Trophoblast cell (in vitro differentiated cells and primary cell): ENCODE measurements at regions not wholly inside any gene's neighbourhood (a gene's known extent, or its start where the extent isn't known, plus 50 kb on each side); places are given as distances from the start of the nearest gene placed in this dataset.

Experiments
- DNase-seq, 2 donors: peaks; one replicate each; pipeline ENCODE4 v3.0.0-alpha.2; 2016
- H2AFZ ChIP-seq: 2 replicates; pipeline ENCODE4 v1.6.1; 2013; ENCODE audit warnings: low read length, moderate library complexity, mild to moderate bottlenecking; ENCODE audit not compliant: insufficient read depth, poor library complexity
- H2AK5ac ChIP-seq: 2 replicates; pipeline ENCODE4 v1.6.1; 2013; ENCODE audit warnings: mild to moderate bottlenecking, low read length
- H2BK120ac ChIP-seq: 2 replicates; pipeline ENCODE4 v1.6.1; 2013; ENCODE audit warnings: low read length, mild to moderate bottlenecking, moderate library complexity; ENCODE audit not compliant: insufficient read depth, poor library complexity
- H2BK12ac ChIP-seq: 2 replicates; pipeline ENCODE4 v1.6.1; 2013; ENCODE audit warnings: mild to moderate bottlenecking, low read length, moderate library complexity
- H2BK5ac ChIP-seq: 2 replicates; pipeline ENCODE4 v1.6.1; 2013; ENCODE audit warnings: low read length, low read depth, moderate library complexity, mild to moderate bottlenecking; ENCODE audit not compliant: poor library complexity
- H3K14ac ChIP-seq: 2 replicates; pipeline ENCODE4 v1.6.1; 2013; ENCODE audit warnings: mild to moderate bottlenecking, low read length
- H3K18ac ChIP-seq: 2 replicates; pipeline ENCODE4 v1.6.1; 2013; ENCODE audit warnings: mild to moderate bottlenecking, low read length
- H3K23ac ChIP-seq: 2 replicates; pipeline ENCODE4 v1.6.1; 2013; ENCODE audit warnings: low read length
- H3K27ac ChIP-seq: 2 replicates; pipeline ENCODE4 v1.5.1; 2013; ENCODE audit warnings: low read depth, mild to moderate bottlenecking, inconsistent platforms, low read length, moderate library complexity
- H3K27me3 ChIP-seq: 2 replicates; pipeline ENCODE4 v1.6.1; 2013; ENCODE audit warnings: inconsistent platforms, mild to moderate bottlenecking, low read length, moderate library complexity; ENCODE audit not compliant: insufficient read depth
- H3K36me3 ChIP-seq, 2 experiments: 1 replicate in 1 of 2; 2 replicates in 1 of 2; pipeline ENCODE4 v1.6.1; 2013; ENCODE audit warnings: low read length in 2 of 2, mild to moderate bottlenecking in 2 of 2, moderate library complexity in 1 of 2; ENCODE audit not compliant: insufficient read depth in 2 of 2, control insufficient read depth in 1 of 2
- H3K4ac ChIP-seq: 2 replicates; pipeline ENCODE4 v1.6.1; 2013; ENCODE audit warnings: low read depth, mild to moderate bottlenecking, low read length, moderate library complexity
- H3K4me1 ChIP-seq, 2 experiments: 1 replicate in 1 of 2; 2 replicates in 1 of 2; pipeline ENCODE4 v1.6.1; 2013; ENCODE audit warnings: low read length in 2 of 2, mild to moderate bottlenecking in 2 of 2, moderate library complexity in 1 of 2; ENCODE audit not compliant: insufficient read depth in 2 of 2, control insufficient read depth in 1 of 2
- H3K4me2 ChIP-seq: 2 replicates; pipeline ENCODE4 v1.6.1; 2013; ENCODE audit warnings: inconsistent platforms, mild to moderate bottlenecking, low read length, moderate library complexity
- H3K4me3 ChIP-seq: 2 replicates; pipeline ENCODE4 v1.5.1; 2013; ENCODE audit warnings: mild to moderate bottlenecking, low read depth, low read length, inconsistent platforms
- H3K79me1 ChIP-seq: one replicate; pipeline ENCODE4 v1.6.1; 2013; ENCODE audit warnings: low read length
- H3K79me2 ChIP-seq: 2 replicates; pipeline ENCODE4 v1.6.1; 2013; ENCODE audit warnings: low read length, mild to moderate bottlenecking; ENCODE audit not compliant: control insufficient read depth, insufficient read depth, poor library complexity
- H3K9ac ChIP-seq: 2 replicates; pipeline ENCODE4 v1.6.1; 2013; ENCODE audit warnings: mild to moderate bottlenecking, low read length
- H3K9me3 ChIP-seq: 2 replicates; pipeline ENCODE4 v1.6.1; 2013; ENCODE audit warnings: low read depth, mild to moderate bottlenecking, control low read depth, inconsistent platforms, low read length; ENCODE audit not compliant: insufficient read depth
- H4K12ac ChIP-seq: 2 replicates; pipeline ENCODE4 v1.6.1; 2013; ENCODE audit warnings: low read depth, mild to moderate bottlenecking, low read length, moderate library complexity
- H4K8ac ChIP-seq: 2 replicates; pipeline ENCODE4 v1.6.1; 2013; ENCODE audit warnings: low read depth, mild to moderate bottlenecking, low read length, moderate library complexity
- H4K91ac ChIP-seq: one replicate; pipeline ENCODE4 v1.6.1; 2013; ENCODE audit warnings: low read depth, mild to moderate bottlenecking, low read length, moderate library complexity
- WGBS: extraction: QIAGEN DNeasy Blood & Tissue Kit; methylation state at CpG from one replicate; pipeline ENCODE4 v1.1.7; 2013; ENCODE audit warnings: missing lambda C conversion rate; ENCODE audit not compliant: insufficient read length, insufficient coverage; ENCODE audit errors: extremely low coverage; 5-methylcytosine and 5-hydroxymethylcytosine counted together

- Histone ChIP-seq H4K91ac (no peak overlapping the region), H3K4ac (no peak overlapping the region), H3K4me1 (no peaks in the 10 kb centered on the region), H4K8ac (no peak overlapping the region), H3K23ac (no peak overlapping the region), H3K14ac (no peak overlapping the region), H2BK12ac (no peak overlapping the region), H3K4me2 (no peak overlapping the region), H3K27me3 (no peaks in the 10 kb centered on the region), H3K9ac (no peak overlapping the region), H3K4me3 (no peak overlapping the region), H3K9me3 (no peaks in the 10 kb centered on the region), H2AFZ (no peak overlapping the region), H3K79me1 (no peaks in the 10 kb centered on the region), H3K27ac (no peak overlapping the region), H3K79me2 (no peaks in the 10 kb centered on the region), H2BK120ac (no peak overlapping the region), H3K36me3 (no peaks in the 10 kb centered on the region), H3K18ac (no peak overlapping the region), H4K12ac (no peak overlapping the region), H2AK5ac (no peak overlapping the region), H2BK5ac (no peak overlapping the region)
- 100% methylated on average over 1 of the region's 2 CpGs for WGBS
- DNase-seq, result no peak
These were observed 156.4 kb downstream of the PPARGC1A start for GRCh38 chr4:23733476-23733875.

GRCh38 chr4:23730998-23731397 is 158.8 kb downstream of the PPARGC1A start:
- no peak overlapping the region for H3K4me2 ChIP-seq
- no peaks in the 10 kb centered on the region for H3K9me3 ChIP-seq
- H3K79me1 ChIP-seq, result no peaks in the 10 kb centered on the region
- DNase-seq, result no peak
- H3K27me3 ChIP-seq, result no peaks in the 10 kb centered on the region
- no peak overlapping the region for H3K4ac ChIP-seq
- H2BK12ac ChIP-seq, result no peak overlapping the region
- H2BK120ac ChIP-seq, result no peak overlapping the region
- H3K4me3 ChIP-seq, result no peak overlapping the region
- H3K18ac ChIP-seq, result no peak overlapping the region
- H3K14ac ChIP-seq, result no peak overlapping the region
- H3K36me3 ChIP-seq, result no peaks in the 10 kb centered on the region
- no peak overlapping the region for H3K27ac ChIP-seq
- H3K4me1 ChIP-seq, result no peaks in the 10 kb centered on the region
- H2AFZ ChIP-seq, result no peak overlapping the region
- no peak overlapping the region for H2BK5ac ChIP-seq
- H4K8ac ChIP-seq, result no peak overlapping the region
- no peaks in the 10 kb centered on the region for H3K79me2 ChIP-seq
- H2AK5ac ChIP-seq, result no peak overlapping the region
- no peak overlapping the region for H3K9ac ChIP-seq
- no peak overlapping the region for H3K23ac ChIP-seq
- no peak overlapping the region for H4K91ac ChIP-seq
- H4K12ac ChIP-seq, result no peak overlapping the region

- no peak overlapping the region for H4K12ac ChIP-seq
- H3K9me3 ChIP-seq, result no peaks in the 10 kb centered on the region
- H3K27me3 ChIP-seq, result no peaks in the 10 kb centered on the region
- no peak overlapping the region for H3K14ac ChIP-seq
- no peak overlapping the region for H4K8ac ChIP-seq
- H3K27ac ChIP-seq, result no peak overlapping the region
- H2BK120ac ChIP-seq, result no peak overlapping the region
- no peaks in the 10 kb centered on the region for H3K4me1 ChIP-seq
- no peak overlapping the region for H3K4ac ChIP-seq
- no peak overlapping the region for H3K4me3 ChIP-seq
- H2BK5ac ChIP-seq, result no peak overlapping the region
- no peak overlapping the region for H3K18ac ChIP-seq
- H3K23ac ChIP-seq, result no peak overlapping the region
- H2BK12ac ChIP-seq, result no peak overlapping the region
- no peak overlapping the region for H3K4me2 ChIP-seq
- no peak for DNase-seq
- H2AK5ac ChIP-seq, result no peak overlapping the region
- no peak overlapping the region for H4K91ac ChIP-seq
- no peaks in the 10 kb centered on the region for H3K79me1 ChIP-seq
- H3K79me2 ChIP-seq, result no peaks in the 10 kb centered on the region
- no peak overlapping the region for H2AFZ ChIP-seq
- H3K9ac ChIP-seq, result no peak overlapping the region
- H3K36me3 ChIP-seq, result no peaks in the 10 kb centered on the region
These were observed 160.9 kb downstream of the PPARGC1A start for GRCh38 chr4:23728971-23729370.

GRCh38 chr4:23728393-23728792 is 161.5 kb downstream of the PPARGC1A start:
- H2AK5ac ChIP-seq, result no peak overlapping the region
- H3K79me2 ChIP-seq, result no peaks in the 10 kb centered on the region
- H3K9me3 ChIP-seq, result no peaks in the 10 kb centered on the region
- H2BK5ac ChIP-seq, result no peak overlapping the region
- H3K4ac ChIP-seq, result no peak overlapping the region
- no peak overlapping the region for H3K18ac ChIP-seq
- no peak overlapping the region for H2BK120ac ChIP-seq
- H3K9ac ChIP-seq, result no peak overlapping the region
- no peak overlapping the region for H2BK12ac ChIP-seq
- no peaks in the 10 kb centered on the region for H3K27me3 ChIP-seq
- no peak overlapping the region for H4K8ac ChIP-seq
- peak; percentile 27 to 85 for DNase-seq
- H3K4me3 ChIP-seq, result no peak overlapping the region
- no peak overlapping the region for H2AFZ ChIP-seq
- H4K12ac ChIP-seq, result no peak overlapping the region
- H4K91ac ChIP-seq, result no peak overlapping the region
- H3K14ac ChIP-seq, result no peak overlapping the region
- H3K23ac ChIP-seq, result no peak overlapping the region
- no peaks in the 10 kb centered on the region for H3K79me1 ChIP-seq
- H3K27ac ChIP-seq, result no peak overlapping the region
- no peak overlapping the region for H3K4me2 ChIP-seq
- H3K36me3 ChIP-seq, result no peaks in the 10 kb centered on the region
- H3K4me1 ChIP-seq, result no peaks in the 10 kb centered on the region

GRCh38 chr4:23720556-23720955 is 169.3 kb downstream of the PPARGC1A start:
- Histone ChIP-seq H2BK5ac (no peak overlapping the region), H3K4me3 (no peak overlapping the region), H3K4ac (no peak overlapping the region), H3K14ac (no peak overlapping the region), H2AFZ (no peak overlapping the region), H2BK12ac (no peak overlapping the region), H4K91ac (no peak overlapping the region), H2BK120ac (no peak overlapping the region), H3K27ac (no peak overlapping the region), H3K9ac (no peak overlapping the region), H2AK5ac (no peak overlapping the region), H3K18ac (no peak overlapping the region), H4K12ac (no peak overlapping the region), H3K79me1 (no peaks in the 10 kb centered on the region), H3K23ac (no peak overlapping the region), H3K36me3 (no peaks in the 10 kb centered on the region), H4K8ac (no peak overlapping the region), H3K79me2 (no peaks in the 10 kb centered on the region), H3K27me3 (no peaks in the 10 kb centered on the region), H3K9me3 (no peaks in the 10 kb centered on the region), H3K4me1 (no peaks in the 10 kb centered on the region), H3K4me2 (no peak overlapping the region)
- no peak for DNase-seq
- no CpG with 5 or more reads among the region's 2 CpGs for WGBS
